ENCODE measurements at regions not wholly inside any gene's neighbourhood (a gene's known extent, or its start where the extent isn't known, plus 50 kb on each side); places are given as distances from the start of the nearest gene placed in this dataset.

- no peak for TF ChIP-seq RAD21 (IDR thresholded peaks at IDR 0.05)
- TF ChIP-seq CTCF (IDR thresholded peaks at IDR 0.05; ENCODE audit: low read depth, low read length, missing input control) = no peak
- no peak for TF ChIP-seq SP1 (IDR thresholded peaks at IDR 0.05)
- no peak for TF ChIP-seq MAX (IDR thresholded peaks at IDR 0.05)
- no peak for TF ChIP-seq YY1 (IDR thresholded peaks at IDR 0.05)
- no peak for TF ChIP-seq REST (IDR thresholded peaks at IDR 0.05)
- TF ChIP-seq TAF1 (conservative IDR thresholded peaks at IDR 0.05) = no peak
- no peak for TF ChIP-seq GABPA (IDR thresholded peaks at IDR 0.05 in 1 of 2, conservative IDR thresholded peaks at IDR 0.05 in 1 of 2)
- no peak for TF ChIP-seq NR2F2 (IDR thresholded peaks at IDR 0.05)
- no peak for TF ChIP-seq ATF3 (IDR thresholded peaks at IDR 0.05)
- no peak for TF ChIP-seq JUND (IDR thresholded peaks at IDR 0.05)
These were observed 352.0 kb downstream of the RNF144A start for GRCh38 chr2:7269106-7269643.
